Calu3 (cell line): ENCODE measurements at regions not wholly inside any gene's neighbourhood (a gene's known extent, or its start where the extent isn't known, plus 50 kb on each side); places are given as distances from the start of the nearest gene placed in this dataset.

Experiments used
- BruUV-seq: library from RNA; stranded (reverse); fragments of 400-500 nt; replicated peaks from 2 replicates; lab custom pipeline; 2021; lab: Mats Ljungman, UMichigan
- CTCF ChIA-PET: fragments of 300-600 bp; sonication (Branson Sonifier 250); formaldehyde crosslinking; loops from one replicate; lab custom pipeline; 2022; ENCODE audit warnings: antibody characterized with exemption; lab: Charles Lee
- DNase-seq: peaks from one replicate; pipeline ENCODE4 v3.0.0; 2022
- H3K27ac Mint-ChIP-seq: one replicate; pipeline ENCODE4 v1.8.0; 2022; ENCODE audit warnings: mixed read lengths; ENCODE audit not compliant: unreplicated experiment
- H3K27me3 Mint-ChIP-seq: one replicate; pipeline ENCODE4 v1.8.0; 2022; ENCODE audit warnings: mixed read lengths; ENCODE audit not compliant: unreplicated experiment
- H3K36me3 Mint-ChIP-seq: one replicate; pipeline ENCODE4 v1.8.0; 2022; ENCODE audit warnings: mild to moderate bottlenecking, moderate library complexity, mixed read lengths; ENCODE audit not compliant: insufficient read depth, unreplicated experiment
- H3K4me1 Mint-ChIP-seq: one replicate; pipeline ENCODE4 v1.8.0; 2022; ENCODE audit warnings: mild to moderate bottlenecking, low read depth, mixed read lengths; ENCODE audit not compliant: unreplicated experiment
- H3K4me3 Mint-ChIP-seq: one replicate; pipeline ENCODE4 v1.8.0; 2022; ENCODE audit warnings: mild to moderate bottlenecking, low read depth, moderate library complexity, mixed read lengths; ENCODE audit not compliant: unreplicated experiment
- H3K9me3 Mint-ChIP-seq: one replicate; pipeline ENCODE4 v1.8.0; 2022; ENCODE audit warnings: low read depth, mixed read lengths; ENCODE audit not compliant: unreplicated experiment
- intact Hi-C: fragments of 100-400 bp; cut with micrococcal nuclease; formaldehyde crosslinking; loops from one replicate; pipeline ENCODE4 v1.10.0; 2022; ENCODE audit not compliant: unreplicated experiment
- TF ChIP-seq, protein P1 (sequence below): fragments of 200-600 bp; IDR thresholded peaks from one replicate; pipeline ENCODE4 v1.8.0; 2022; ENCODE audit warnings: antibody characterized with exemption; ENCODE audit not compliant: unreplicated experiment

DNA sequence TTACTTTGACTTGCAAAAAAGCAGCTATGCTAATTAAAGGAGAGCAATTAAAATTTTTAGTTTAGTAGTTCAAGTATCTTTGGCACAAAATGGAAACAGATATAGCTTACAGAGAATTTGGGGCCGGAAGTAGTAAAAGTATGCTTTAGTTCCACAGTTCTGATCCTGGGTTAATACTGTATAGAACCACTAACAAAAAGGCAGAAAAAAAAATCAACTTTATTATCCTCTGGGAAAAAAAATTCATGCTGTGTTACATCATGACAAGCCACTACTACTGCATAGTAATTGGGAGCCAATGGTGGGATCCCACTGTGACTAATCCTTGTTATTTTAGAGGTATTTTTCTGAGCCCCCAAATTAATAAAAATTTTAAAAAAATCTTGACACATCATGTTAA, 246.8 kb upstream of the PRDM9 start:
- TF ChIP-seq, protein P1, sequence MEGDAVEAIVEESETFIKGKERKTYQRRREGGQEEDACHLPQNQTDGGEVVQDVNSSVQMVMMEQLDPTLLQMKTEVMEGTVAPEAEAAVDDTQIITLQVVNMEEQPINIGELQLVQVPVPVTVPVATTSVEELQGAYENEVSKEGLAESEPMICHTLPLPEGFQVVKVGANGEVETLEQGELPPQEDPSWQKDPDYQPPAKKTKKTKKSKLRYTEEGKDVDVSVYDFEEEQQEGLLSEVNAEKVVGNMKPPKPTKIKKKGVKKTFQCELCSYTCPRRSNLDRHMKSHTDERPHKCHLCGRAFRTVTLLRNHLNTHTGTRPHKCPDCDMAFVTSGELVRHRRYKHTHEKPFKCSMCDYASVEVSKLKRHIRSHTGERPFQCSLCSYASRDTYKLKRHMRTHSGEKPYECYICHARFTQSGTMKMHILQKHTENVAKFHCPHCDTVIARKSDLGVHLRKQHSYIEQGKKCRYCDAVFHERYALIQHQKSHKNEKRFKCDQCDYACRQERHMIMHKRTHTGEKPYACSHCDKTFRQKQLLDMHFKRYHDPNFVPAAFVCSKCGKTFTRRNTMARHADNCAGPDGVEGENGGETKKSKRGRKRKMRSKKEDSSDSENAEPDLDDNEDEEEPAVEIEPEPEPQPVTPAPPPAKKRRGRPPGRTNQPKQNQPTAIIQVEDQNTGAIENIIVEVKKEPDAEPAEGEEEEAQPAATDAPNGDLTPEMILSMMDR: no peak
- Mint-ChIP-seq H3K4me3 (no peak overlapping the region), H3K36me3 (no peaks in the 10 kb centered on the region), H3K27ac (no peak overlapping the region), H3K27me3 (no peaks in the 10 kb centered on the region), H3K4me1 (no peaks in the 10 kb centered on the region), H3K9me3 (peaks cover 4% of the 10 kb centered on the region)
- DNase-seq: no peak
- CTCF ChIA-PET: no interaction called here
- no TSS peak for BruUV-seq
- intact Hi-C loops: no loop called here

DNA sequence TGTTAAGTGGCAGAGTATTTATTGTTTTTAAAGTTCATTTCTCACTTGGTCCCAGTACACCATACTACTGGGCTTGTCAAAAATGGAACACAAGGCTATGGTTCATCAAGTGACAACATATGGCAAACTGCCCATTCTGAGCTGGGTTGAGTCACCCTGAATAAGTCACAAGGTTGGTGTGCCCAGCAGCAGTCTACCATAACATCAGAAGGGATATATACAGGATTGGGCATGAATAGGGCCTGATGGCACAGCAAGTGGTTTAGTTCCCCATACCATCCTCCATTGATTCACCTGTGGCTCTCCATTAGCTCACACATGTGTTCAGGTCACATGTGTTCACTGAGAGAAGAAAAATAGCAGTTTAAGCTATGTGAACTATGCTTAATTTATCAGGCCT, 249.8 kb upstream of the PRDM9 start:
- CTCF ChIA-PET: no interaction called here
- H3K4me3 Mint-ChIP-seq: no peak overlapping the region
- no peaks in the 10 kb centered on the region for H3K27me3 Mint-ChIP-seq
- no TSS peak for BruUV-seq
- H3K36me3 Mint-ChIP-seq: no peaks in the 10 kb centered on the region
- DNase-seq: no peak
- TF ChIP-seq, protein P1: no peak
- intact Hi-C loops: no loop called here
- H3K27ac Mint-ChIP-seq: no peak overlapping the region
- no peaks in the 10 kb centered on the region for H3K4me1 Mint-ChIP-seq
- H3K9me3 Mint-ChIP-seq: peaks cover 7% of the 10 kb centered on the region

DNA sequence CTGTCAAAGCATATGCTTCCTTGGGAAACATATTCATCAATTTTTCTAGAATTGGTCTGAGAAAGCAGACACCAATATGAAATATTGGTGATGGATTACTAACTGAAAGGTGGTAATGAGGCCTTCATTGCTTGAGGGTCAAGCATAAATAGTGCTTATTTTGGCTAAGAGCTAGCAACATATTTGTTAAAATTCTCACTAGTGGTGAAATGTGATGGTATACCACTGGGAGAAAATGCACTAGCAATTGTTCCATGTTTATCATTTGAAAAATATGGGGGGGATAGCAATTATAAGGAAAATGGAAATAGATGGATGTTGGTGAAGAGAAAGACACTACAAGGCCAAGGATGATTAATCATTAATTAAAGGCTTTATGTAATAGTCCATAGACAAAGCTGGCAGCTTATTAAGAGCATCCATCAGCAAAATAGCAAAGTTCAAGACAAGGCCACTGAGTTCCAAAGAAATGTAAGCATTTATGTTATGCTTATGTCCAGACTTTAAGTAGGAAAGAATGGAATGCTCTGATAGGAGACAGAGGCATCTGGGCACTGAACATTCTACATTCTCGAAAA, 253.7 kb upstream of the PRDM9 start:
- CTCF ChIA-PET: no interaction called here
- Mint-ChIP-seq H3K27ac (no peak overlapping the region), H3K36me3 (no peaks in the 10 kb centered on the region), H3K4me1 (no peaks in the 10 kb centered on the region), H3K27me3 (no peaks in the 10 kb centered on the region), H3K4me3 (no peak overlapping the region), H3K9me3 (peaks cover 7% of the 10 kb centered on the region)
- TF ChIP-seq, protein P1: no peak
- BruUV-seq: no TSS peak
- intact Hi-C loops: no loop called here
- DNase-seq: no peak

DNA sequence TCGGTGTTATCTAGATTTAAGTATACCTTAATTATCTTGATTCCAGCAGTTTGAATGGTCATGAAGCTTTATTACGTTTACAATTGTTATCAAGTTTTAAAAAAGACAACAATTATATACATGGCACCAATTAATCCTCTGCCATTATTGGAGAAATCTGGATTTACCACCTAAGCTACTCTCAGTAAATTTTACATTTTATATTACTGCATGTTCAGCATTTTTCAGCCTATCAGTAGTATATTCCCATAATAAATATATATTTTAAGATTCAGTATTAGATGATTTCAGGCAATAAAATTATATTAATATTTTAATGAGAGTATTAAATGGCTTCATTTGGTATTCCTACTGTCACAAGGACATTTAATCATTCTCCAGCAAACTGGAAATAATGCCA, 264.5 kb upstream of the PRDM9 start:
- Mint-ChIP-seq H3K27me3 (no peaks in the 10 kb centered on the region), H3K4me3 (no peak overlapping the region), H3K4me1 (no peaks in the 10 kb centered on the region), H3K27ac (no peak overlapping the region), H3K9me3 (peaks cover 16% of the 10 kb centered on the region), H3K36me3 (no peaks in the 10 kb centered on the region)
- intact Hi-C loops: no loop called here
- DNase-seq: no peak
- TF ChIP-seq, protein P1: no peak
- CTCF ChIA-PET: no interaction called here
- BruUV-seq: no TSS peak
